ENCODE measurements at regions not wholly inside any gene's neighbourhood (a gene's known extent, or its start where the extent isn't known, plus 50 kb on each side); places are given as distances from the start of the nearest gene placed in this dataset.
A peak's percentile ranks its signal among the peaks of the same experiment; 100 is the strongest.

GRCh38 chr1:80018348-80018747 lies 1011.8 kb upstream of the ADGRL4 start:
- ATAC-seq = no peak
- H4K20me1 ChIP-seq (ENCODE audit: insufficient read depth, low read length) = no peaks in the 10 kb centered on the region
- no peak for DNase-seq (ENCODE audit: low spot score)
- in situ Hi-C loops (cut with HindIII; ENCODE audit: extremely low pct_ligation_motif_present, low pct_unique_long_range_greater_than_20kb) = no loop called here
- no peaks in the 10 kb centered on the region for H3K4me1 ChIP-seq (ENCODE audit: insufficient read depth, low read length)
- no peak overlapping the region for H3K4me3 ChIP-seq (replicated peaks in 1 of 3; ENCODE audit: insufficient read depth in 1 of 3, low read depth in 2 of 3, low read length in 3 of 3)
- no peak for FAIRE-seq
- no peak overlapping the region for H3K9ac ChIP-seq (ENCODE audit: insufficient read depth, low read depth, low read length)
- CTCF ChIA-PET (ENCODE audit: low intra/inter-chr PET ratio, low total read pairs) = no interaction called here
- BruUV-seq (replicated peaks) = no TSS peak
- H3K36me3 ChIP-seq (replicated peaks in 1 of 2; ENCODE audit: control insufficient read depth in 1 of 2, insufficient read depth in 2 of 2, low read length in 2 of 2) = no peaks in the 10 kb centered on the region
- TF ChIP-seq NPAS2 (CRISPR knock-in tag; IDR thresholded peaks at IDR 0.05; ENCODE audit: borderline replicate concordance) (no peak), ZMYM3 (CRISPR knock-in tag; IDR thresholded peaks at IDR 0.05) (no peak), SOX5 (CRISPR knock-in tag; IDR thresholded peaks at IDR 0.05; ENCODE audit: borderline replicate concordance) (no peak), RBM39 (IDR thresholded peaks at IDR 0.05; ENCODE audit: low read depth, low read length, poor library complexity, severe bottlenecking) (no peak), ZNF432 (CRISPR knock-in tag; IDR thresholded peaks at IDR 0.05; ENCODE audit: borderline replicate concordance) (no peak), HDAC2 (CRISPR knock-in tag; IDR thresholded peaks at IDR 0.05) (no peak), HHEX (CRISPR knock-in tag; IDR thresholded peaks at IDR 0.05) (no peak), ATF7 (IDR thresholded peaks at IDR 0.05) (peak; percentile 78), ATF7 (CRISPR knock-in tag; IDR thresholded peaks at IDR 0.05) (no peak), E2F1 (CRISPR knock-in tag; IDR thresholded peaks at IDR 0.05) (no peak), MAFK (conservative IDR thresholded peaks at IDR 0.05 in 1 of 2, IDR thresholded peaks at IDR 0.05 in 1 of 2; ENCODE audit: low read length in 2 of 2) (peak in 1 of 2 experiments; percentile 13; a peak in 1 of 4 replicates)
- no peak overlapping the region for H2AFZ ChIP-seq (ENCODE audit: low read length)
- no peak overlapping the region for H3K4me2 ChIP-seq (ENCODE audit: low read depth, low read length)
- no peaks in the 10 kb centered on the region for H3K79me2 ChIP-seq (ENCODE audit: insufficient read depth, low read length)
- H3K27ac ChIP-seq (ENCODE audit: extremely low read length, insufficient read depth, low read length) = no peak overlapping the region
- no peaks in the 10 kb centered on the region for H3K27me3 ChIP-seq (ENCODE audit: control insufficient read depth in 1 of 2, insufficient read depth in 2 of 2, low read length in 2 of 2)
- WGBS (ENCODE audit: low lambda C conversion rate) = 0% methylated on average over 3 of the region's 3 CpGs
- intact Hi-C loops (cut with micrococcal nuclease; ENCODE audit: unreplicated experiment) = no loop called here
- POLR2A ChIA-PET = no interaction called here
- H3K9me3 ChIP-seq (ENCODE audit: low read length) = peaks cover 42% of the 10 kb centered on the region

Data from HepG2 (cell line).